ENCODE measurements at regions not wholly inside any gene's neighbourhood (a gene's known extent, or its start where the extent isn't known, plus 50 kb on each side); places are given as distances from the start of the nearest gene placed in this dataset.

DNA sequence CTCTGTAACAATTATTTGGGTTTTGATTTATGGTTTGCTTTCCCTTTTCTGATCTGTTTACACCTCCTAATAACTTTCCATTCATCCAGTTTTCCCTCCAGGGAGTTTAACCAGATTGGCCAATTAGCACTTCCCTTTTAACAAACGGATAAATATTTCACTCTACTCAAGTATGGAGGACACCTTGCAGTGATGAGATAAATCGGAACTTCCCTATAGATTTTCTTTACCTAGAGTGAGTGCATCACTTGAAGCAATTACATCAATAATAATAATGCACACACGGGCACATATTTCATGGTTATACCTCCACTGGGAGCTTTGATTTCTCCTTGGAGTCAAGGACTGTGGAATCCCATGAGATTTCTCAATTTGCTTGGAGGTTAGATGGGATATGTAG lies 239.1 kb upstream of the CFAP20DC start:
- no peak for DNase-seq

DNA sequence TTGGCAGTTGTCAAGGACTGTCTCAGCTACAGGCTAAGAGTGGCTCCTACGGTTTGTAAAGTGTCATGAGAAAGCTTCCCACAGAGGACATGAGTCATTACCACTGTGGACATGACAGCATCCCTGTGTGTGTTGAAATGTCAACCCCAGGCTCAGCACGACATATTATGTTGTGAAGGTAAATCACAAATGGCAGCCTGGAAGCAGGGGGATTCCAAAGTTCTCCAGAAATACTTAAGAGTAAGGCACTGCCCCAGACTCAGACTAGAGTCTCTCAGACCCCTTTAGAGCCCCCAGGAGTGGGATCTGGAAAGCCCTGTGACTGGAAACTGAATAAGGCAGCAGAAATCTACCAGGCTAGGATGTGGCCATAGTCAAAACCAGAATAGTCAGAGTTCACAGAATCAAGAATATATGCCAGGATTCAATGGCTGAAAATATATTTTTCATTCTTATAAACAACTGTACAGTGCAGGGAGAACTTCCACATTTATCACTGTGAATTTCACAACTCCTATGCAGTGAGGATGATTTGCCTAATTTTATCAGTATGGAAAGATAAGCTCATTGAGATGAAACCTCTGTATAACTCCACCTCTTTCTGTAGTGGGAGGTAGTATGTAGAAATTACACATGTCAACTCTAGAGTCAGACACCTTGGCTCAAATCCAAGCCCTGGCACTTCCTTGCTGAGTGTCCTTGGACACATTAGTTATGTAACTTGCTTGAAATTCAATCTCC lies 237.1 kb upstream of the CFAP20DC start:
- no peak for DNase-seq

DNA sequence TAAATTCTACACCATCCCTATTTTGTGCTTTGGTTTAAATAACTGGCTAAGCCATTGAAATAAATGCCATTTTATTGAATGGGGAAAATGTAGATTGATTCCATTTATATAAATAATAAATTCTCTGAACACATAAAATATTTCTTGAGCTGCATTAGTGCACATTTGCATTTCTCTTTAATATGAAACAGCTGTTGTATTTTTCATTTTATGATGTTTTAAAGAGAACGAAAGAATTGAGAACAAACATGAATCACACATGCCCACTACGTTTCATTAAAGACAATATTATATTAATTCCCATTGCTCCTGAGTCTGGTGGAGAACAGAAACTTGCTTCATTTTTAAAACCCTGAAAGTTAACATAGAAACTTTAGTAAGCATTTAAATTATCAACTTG lies 235.7 kb upstream of the CFAP20DC start:
- DNase-seq: no peak

DNA sequence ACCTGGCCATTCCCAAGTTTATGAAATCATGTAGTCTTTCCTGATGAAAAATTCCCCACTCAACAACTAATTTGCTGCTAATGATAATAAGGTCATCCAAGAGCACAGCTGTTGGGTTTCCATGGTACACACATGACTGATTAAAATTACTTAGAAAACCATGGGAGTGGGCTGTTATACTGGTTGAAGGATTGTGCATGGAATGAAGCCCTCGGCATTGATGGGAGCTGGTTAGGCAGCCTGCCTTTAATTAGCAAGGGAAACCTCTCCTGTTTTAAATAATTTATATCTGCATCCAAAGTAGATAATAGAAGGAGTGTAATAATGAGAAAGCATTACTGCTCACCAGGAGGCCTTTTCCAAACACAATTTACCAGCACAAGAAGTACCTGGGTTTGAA lies 235.1 kb upstream of the CFAP20DC start:
- DNase-seq: no peak

DNA sequence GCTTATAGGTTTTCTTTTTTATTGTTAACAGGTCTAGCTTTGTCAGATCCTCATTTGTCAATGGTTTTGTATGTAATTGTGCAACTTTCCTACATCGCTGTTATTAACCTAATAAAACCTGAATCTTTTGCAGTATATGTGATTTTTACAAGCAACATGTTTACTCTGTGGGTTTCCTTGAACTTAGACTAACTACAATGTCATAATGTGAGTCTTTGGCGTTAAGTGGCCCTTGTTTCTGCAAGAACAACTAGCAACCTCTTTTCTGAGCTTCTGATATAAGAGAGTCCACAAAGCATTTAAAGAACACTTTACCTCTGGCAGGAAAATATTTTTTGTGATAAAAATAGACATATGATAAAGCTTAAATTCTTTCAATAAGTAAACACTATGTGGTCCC lies 230.3 kb upstream of the CFAP20DC start:
- no peak for DNase-seq

DNA sequence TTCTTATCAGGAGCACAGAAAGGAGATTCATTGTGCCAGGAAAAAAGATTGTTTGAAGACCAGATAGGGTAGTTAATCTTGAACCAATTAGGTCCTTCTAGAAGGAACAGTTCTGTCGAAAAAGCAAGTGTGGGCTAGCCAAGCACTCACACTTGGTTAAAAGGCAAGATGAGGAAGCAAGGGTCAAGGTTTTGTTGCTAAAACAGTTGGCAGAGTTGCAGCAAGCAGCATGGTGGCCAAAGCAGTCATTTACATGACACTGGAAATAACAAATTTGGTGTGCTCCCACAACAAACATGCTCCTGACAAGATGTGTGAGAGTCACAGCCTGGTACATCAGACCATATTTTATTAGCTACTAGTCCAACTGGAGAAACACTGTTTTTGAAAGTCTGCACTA lies 228.0 kb upstream of the CFAP20DC start:
- DNase-seq: no peak

DNA sequence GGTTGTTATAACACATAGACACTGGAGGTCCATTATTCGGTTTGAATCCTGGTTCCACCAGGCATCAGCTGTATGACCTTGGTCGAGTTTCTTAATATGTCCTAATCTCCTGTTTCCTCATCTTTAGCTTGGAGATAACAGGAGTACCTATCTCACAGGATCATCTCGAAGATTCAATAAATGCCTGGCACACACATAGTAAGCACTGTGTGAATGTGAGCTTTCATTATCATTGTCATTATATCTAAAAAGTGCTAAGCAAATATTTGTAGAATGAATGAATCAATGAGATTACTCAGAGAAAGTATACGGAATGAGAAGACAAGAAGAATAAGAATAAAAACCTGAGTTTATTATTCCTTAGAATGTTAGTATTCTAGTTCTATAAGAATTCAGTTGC lies 227.4 kb upstream of the CFAP20DC start:
- no peak for DNase-seq

DNA sequence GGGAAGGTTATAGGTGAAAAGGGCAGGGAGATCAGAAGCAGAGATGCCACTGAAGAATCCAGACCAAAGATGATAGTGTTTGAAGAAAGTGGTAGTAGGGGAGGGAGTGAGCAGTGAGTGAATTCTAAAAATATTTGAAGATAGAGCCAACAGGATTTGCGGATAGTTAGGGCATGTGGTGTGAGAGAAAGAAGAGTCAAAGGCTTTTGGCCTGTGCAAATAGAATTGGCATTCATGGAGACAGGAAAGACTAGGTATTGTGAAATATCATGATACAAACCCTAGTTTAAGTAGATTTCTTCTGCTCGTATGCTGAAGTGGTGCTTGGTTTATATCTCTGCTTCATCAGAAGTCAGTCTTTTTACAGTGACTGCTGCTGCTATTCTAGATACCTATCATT lies 224.2 kb upstream of the CFAP20DC start:
- DNase-seq: no peak

DNA sequence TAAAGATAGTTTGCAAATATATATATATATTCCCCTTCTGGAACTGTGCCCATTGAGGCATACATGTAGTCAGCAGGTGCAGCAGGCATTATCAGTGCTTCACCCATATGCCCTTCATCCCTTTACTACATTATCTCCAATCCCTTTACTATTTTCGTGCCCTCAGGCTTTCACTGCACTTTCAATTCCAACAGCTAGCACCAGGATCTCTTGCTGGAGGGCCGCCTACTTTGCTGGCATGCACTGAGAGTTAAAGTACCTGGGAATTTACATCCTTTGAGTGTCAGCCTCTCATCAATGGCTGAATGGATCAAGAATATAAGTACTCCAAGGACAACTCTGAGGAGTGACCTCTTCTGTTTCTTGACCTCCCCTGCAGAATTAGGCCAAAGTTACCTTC lies 222.1 kb upstream of the CFAP20DC start:
- no peak for DNase-seq

DNA sequence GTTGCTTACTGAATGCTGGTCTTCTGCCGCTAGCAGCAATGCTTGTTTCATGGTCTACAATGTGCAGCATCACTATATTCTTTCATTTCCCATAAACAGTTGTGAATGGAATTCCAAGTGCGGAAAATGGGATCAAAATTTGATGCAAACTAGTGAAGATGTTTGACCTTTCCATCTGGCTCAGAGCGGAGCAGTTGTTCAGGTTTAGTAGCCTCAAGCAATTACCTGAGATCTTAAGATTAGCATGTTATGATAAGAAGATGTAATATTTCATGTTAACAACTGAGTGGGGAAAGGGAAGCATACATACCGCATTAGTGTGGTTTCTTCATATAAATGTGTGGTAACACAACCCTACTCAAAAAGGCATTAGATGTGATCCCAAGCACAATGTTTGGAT lies 221.1 kb upstream of the CFAP20DC start:
- no peak for DNase-seq

DNA sequence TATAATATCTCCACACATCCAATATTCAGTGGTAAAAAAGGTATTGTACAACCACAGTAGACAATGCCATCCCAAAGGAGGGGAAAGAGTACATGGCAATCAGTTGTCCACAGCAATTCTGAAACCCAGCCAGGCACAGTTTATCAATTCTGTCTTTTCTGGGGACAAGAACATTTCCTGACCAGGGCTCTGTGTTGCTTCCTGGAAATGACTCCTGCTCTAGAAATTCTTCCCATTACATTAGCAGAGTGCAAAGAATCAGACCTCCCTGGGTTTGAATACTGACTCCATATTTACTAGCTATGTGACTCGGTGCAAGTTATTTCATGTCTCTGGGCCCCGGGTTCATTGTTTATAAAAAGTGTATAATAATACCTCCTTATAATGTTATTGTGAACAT lies 220.4 kb upstream of the CFAP20DC start:
- no peak for DNase-seq

DNA sequence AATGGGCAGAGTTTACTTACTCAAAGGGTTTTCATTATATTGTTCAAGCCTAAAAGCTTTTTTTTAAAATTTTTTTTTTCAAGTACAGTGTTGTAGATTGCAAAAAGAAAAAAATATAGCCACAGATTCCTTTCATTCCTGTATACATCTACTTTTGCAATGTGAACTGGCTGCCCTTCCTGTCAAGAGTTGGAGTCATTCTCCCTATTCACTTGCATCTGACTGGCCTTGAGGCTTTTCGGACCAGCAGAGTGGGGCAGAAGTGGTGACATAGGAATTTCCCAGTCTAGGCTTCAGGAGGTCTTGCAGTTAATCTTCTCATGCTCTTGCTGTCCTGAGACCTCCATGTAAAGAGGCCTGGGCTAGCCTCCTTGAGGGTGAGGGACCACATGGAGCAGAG lies 218.3 kb upstream of the CFAP20DC start:
- DNase-seq: no peak

DNA sequence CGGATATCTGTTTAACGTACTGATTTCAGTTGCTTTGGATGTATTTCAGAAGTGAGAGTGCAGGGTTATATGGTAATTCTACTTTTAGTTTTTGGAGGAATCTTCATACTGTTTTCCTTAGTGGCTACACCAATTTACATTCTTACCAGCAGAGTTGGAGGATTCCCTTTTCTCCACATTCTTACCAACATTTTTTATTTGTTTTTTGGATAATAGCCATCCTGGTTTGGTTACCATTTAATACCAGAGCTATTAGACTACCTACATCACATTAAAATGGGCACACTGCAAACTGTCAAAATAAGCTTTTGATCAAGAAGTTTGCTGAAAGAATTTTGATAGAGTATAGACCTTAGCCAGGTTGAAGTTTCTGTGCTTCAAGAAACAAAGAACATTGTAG lies 217.2 kb upstream of the CFAP20DC start:
- no peak for DNase-seq

DNA sequence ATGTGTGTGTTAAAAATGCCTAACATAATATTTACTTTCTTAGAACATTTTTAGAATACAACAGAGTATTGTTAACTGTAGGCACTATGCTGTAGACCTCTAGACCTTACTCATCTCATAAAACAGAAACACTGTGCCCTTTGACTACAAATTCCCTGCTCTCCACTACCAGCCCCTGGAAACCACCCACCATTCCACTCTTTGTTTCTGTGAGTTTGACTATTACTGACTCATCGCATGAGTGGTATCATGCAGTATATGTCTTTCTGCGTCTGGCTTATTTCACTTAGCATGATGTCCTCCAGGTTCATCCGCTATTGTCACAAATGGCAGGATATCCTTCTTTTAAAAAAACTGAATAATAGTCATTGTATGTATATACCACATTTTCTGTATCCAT lies 216.7 kb upstream of the CFAP20DC start:
- DNase-seq: no peak

DNA sequence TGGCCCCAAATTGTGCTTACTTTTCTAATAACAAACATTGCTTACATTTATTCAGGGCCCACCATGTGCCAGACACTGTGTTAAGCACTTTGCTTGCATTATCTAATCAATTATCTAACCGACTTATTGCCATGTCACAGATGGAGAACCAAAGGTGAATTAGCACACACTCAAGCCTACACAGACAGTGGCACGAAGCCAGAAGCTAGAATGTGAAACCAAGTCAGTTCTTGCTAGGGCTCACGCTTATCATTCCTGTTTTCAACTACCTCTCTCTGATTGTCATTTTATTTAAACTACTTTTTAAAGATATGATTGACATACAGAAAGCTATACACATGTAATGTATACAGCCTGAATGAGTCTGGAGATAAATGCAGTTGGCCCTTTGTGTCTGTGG lies 215.7 kb upstream of the CFAP20DC start:
- DNase-seq: no peak

DNA sequence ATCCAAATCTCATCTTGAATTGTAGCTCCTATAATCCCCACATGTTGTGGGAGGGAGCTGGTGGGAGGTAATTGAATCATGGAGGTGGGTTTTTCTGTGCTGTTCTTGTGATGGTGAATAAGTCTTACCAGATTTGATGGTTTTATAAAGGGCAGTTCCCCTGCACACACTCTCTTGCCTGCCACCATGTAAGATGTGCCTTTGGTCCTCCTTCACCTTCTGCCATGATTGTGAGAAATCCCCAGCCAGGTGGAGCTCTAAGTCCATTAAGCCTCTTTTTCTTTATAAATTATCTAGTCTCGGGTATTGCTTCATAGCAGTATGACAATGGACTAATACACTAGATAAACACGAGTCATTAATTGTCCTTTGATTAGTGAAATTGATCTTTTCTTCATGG lies 214.5 kb upstream of the CFAP20DC start:
- DNase-seq: no peak

DNA sequence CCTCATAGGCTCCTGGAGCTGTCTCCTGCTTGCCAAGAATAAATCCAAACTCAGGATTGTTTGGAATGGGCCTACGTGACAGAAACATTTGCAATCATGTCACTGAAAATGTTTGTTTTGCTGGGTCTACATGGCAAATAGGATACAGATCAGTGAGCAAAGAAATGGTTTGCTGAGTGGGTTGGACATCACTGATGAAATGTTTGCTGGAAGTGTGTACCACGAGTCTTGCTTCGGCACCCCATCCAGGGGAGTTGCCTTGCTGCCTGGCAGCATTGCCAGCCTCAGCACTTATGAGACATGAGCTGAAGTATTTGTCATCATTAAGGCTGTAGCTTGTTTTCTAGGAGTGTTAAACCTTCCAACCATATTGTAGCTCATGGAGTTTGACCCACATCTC lies 213.3 kb upstream of the CFAP20DC start:
- no peak for DNase-seq

DNA sequence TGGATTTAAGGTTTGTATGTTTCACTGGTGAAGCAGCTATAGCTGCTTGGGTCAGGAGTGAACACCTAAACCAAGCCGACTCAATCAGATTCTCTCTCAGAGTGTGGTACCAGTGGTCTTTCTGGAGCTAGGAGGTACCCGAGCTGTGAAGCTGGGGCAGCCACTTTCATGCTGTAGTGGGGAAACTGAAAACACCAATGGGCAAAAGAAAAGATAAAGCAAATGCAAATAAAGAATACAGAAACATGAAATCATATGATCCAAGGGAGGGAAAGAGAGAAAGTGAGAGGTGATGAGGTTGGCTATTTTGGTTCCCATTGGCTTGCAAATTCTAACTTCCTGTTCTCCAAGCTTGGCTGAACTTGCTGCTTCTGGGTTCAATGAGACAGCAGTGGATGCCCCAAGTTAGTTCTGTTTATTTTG lies 212.3 kb upstream of the CFAP20DC start:
- DNase-seq: no peak

DNA sequence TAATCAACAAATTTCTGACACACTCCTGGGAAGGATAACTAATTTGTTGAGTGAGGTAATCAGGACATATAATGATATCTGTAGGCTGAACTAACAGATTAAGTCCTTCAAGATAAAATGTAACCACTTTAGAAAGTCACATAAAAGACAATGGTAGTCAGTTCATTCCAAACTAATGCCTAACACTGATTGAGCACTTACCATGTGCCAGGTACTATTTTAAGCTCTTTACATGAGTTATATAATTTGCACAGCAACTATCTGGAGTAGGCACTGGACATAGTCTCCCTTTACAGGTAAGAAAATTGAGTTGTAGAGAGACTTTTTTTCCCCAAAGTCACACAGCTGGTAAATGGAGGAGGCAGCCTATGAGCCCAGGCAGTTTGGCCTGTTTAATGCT lies 211.2 kb upstream of the CFAP20DC start:
- no peak for DNase-seq

DNA sequence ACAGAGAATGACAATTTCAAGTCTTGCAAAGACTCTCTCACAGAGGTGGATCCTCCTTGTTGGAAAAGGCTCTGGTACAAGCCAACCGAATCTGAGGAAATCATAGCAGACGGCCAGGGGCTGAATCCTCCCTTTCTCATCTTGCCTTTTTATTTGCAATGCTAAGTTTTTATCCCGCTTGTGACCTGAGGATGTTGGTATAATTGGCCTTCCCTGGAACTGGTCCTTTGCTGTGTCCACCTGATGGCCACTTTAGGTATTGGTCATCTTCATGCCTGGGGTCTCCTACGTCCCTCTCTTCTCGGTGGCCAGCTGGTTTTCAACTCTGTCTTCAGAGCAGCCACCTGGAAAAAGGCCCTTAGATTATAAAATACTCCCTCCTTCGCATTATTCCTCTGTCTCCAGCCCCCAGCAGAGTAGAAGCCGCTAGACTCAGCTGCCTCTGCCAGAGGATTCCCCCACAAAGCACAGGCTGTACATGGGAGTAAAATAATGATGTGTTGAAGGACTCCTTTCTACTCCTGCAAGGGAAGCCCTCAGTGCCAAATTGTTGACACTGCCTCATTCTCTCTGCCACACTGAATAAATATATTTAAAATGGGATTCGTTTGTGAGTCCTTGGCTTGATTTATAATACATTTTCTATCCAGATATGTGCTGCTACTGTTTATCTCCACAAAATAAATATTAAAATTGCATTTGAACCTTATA lies 208.9 kb upstream of the CFAP20DC start:
- no peak for DNase-seq

DNA sequence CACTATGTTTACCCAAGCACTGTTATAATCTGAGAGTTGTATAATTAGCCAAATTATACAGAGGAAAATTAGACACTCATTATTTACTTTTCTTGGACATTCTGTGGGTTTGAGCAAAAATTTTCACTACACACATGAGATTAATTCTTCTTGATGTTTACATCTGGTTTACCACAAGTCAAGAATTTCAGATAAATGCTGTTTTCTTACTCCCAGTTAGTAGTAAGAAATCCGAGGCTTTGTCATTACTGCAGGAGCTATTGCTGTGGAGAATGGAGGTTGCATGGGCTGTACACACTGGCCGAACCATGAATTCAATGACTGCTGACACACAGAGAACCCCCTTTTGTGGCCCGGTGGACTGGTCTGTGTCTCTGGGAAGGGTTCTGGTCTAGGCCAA lies 207.7 kb upstream of the CFAP20DC start:
- DNase-seq: no peak

DNA sequence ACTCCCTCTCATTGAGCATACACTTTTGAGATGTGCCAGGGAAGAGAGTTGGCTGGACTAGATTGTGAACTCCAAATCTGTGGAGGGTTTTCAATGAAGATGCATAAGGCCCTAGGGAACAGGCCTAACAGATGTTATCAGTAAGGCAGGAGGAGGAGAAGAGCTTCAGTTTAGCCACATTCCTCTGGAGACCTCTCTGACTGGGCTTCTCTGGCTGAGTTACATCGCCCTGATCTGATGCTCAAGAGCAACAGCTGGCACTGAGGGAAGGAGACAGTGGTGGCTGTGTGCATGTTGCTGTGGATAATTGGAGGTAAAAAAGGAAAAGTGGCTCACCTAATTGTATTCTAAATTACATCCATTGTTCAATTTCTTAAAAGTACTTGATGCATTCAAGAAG lies 206.4 kb upstream of the CFAP20DC start:
- DNase-seq: no peak

DNA sequence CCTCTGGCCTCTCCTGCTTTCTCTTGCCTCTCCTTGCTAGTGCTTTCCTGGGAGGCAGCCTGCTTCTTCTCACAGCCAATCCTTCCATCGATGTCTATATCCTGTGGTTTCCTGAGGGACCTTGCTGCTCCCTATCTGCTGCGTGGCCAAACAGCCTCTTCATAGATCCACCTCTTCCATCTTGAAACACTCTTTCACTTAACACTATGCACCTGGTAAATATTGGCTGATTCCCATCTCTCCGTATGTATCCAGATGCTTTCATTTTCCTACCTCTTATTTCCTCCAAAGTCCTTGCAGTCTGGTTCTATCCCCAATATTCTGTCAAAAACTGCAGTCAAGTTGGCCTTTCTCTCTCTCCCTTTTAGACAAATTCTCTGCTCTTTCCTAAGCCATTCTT lies 205.2 kb upstream of the CFAP20DC start:
- DNase-seq: no peak

DNA sequence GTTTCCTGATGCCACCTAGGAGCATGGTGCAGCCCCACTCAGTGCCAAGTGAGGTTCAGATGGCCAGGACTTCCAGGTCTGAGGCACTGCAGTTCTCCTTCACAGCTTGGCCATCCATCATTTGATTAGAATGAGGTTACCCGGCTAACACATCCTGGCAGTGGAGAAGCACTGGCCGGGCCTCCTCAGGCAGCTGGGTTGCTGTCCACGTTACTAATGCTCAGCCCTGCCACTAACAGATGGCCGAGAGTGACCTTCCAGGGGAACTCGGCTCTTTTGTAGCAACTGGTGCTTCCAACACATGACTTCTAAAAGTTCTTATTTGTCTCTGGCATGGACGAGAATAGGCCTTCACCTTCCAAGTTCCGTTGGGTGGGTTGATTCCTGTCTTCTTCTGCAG lies 204.6 kb upstream of the CFAP20DC start:
- no peak for DNase-seq

Data from left kidney (tissue), 1 donor.